ENCODE measurements at regions not wholly inside any gene's neighbourhood (a gene's known extent, or its start where the extent isn't known, plus 50 kb on each side); places are given as distances from the start of the nearest gene placed in this dataset.

GRCh38 chr7:148487912-148488311 lies 102.7 kb upstream of the C7orf33 start:
- BruUV-seq (replicated peaks), result no TSS peak
- intact Hi-C loops (cut with micrococcal nuclease), result no loop called here
- ChIA-PET CTCF (interaction anchor here (1.1 to 16.0 kb wide), 3 partner anchors 200 to 467 kb away, joined by 3 to 297 read pairs (median 16); no protein-coding TSS in a partner anchor), POLR2A (no interaction called here)
- Mint-ChIP-seq H3K27me3 (ENCODE audit: insufficient read depth, unreplicated experiment) (no peaks in the 10 kb centered on the region), H3K4me1 (ENCODE audit: insufficient read depth, unreplicated experiment) (peaks cover 8% of the 10 kb centered on the region), H3K9me3 (ENCODE audit: unreplicated experiment) (peaks cover 13% of the 10 kb centered on the region), H3K36me3 (ENCODE audit: insufficient read depth, unreplicated experiment) (peaks cover 9% of the 10 kb centered on the region), H3K27ac (ENCODE audit: low read depth, unreplicated experiment) (no peak overlapping the region), H3K4me3 (ENCODE audit: unreplicated experiment) (no peak overlapping the region)
- TF ChIP-seq CTCF (IDR thresholded peaks at IDR 0.05; ENCODE audit: unreplicated experiment), result no peak
- no peak for DNase-seq (ENCODE audit: unreplicated experiment)

GRCh38 chr7:148489678-148490077 lies 100.9 kb upstream of the C7orf33 start:
- DNase-seq (ENCODE audit: unreplicated experiment), result no peak
- peaks cover 13% of the 10 kb centered on the region for H3K9me3 Mint-ChIP-seq (ENCODE audit: unreplicated experiment)

GRCh38 chr7:148492157-148492860 lies 98.3 kb upstream of the C7orf33 start:
- peak overlapping the region; percentile 59 for H3K27ac Mint-ChIP-seq (ENCODE audit: low read depth, unreplicated experiment)
- H3K4me3 Mint-ChIP-seq (ENCODE audit: unreplicated experiment), result no peak overlapping the region
- intact Hi-C loops (cut with micrococcal nuclease), result no loop called here
- peaks cover 13% of the 10 kb centered on the region for H3K9me3 Mint-ChIP-seq (ENCODE audit: unreplicated experiment)
- no peaks in the 10 kb centered on the region for H3K27me3 Mint-ChIP-seq (ENCODE audit: insufficient read depth, unreplicated experiment)
- BruUV-seq (replicated peaks), result no TSS peak
- peaks cover 23% of the 10 kb centered on the region for H3K36me3 Mint-ChIP-seq (ENCODE audit: insufficient read depth, unreplicated experiment)
- H3K4me1 Mint-ChIP-seq (ENCODE audit: insufficient read depth, unreplicated experiment), result peaks cover 8% of the 10 kb centered on the region
- POLR2A ChIA-PET, result interaction anchor here (0.7 to 1.3 kb wide), 5 partner anchors 11 to 449 kb away, joined by 3 to 6 read pairs (median 3); no protein-coding TSS in a partner anchor
- CTCF ChIA-PET, result interaction anchor here (0.6 to 16.0 kb wide), 11 partner anchors 10 to 476 kb away, joined by 3 to 297 read pairs (median 3); no protein-coding TSS in a partner anchor
- peak; percentile 46 for DNase-seq (ENCODE audit: unreplicated experiment)
- no peak for TF ChIP-seq CTCF (IDR thresholded peaks at IDR 0.05; ENCODE audit: unreplicated experiment)

More at GRCh38 chr7:148489678-148490077, 100.9 kb upstream of the C7orf33 start:
- H3K4me1 Mint-ChIP-seq (ENCODE audit: insufficient read depth, unreplicated experiment), result peaks cover 8% of the 10 kb centered on the region
- CTCF ChIA-PET, result interaction anchor here (0.6 to 16.0 kb wide), 3 partner anchors 58 to 226 kb away, joined by 3 to 297 read pairs (median 6); no protein-coding TSS in a partner anchor
- BruUV-seq (replicated peaks), result no TSS peak
- intact Hi-C loops (cut with micrococcal nuclease), result no loop called here
- POLR2A ChIA-PET, result no interaction called here
- no peak overlapping the region for H3K27ac Mint-ChIP-seq (ENCODE audit: low read depth, unreplicated experiment)
- no peak overlapping the region for H3K4me3 Mint-ChIP-seq (ENCODE audit: unreplicated experiment)
- H3K27me3 Mint-ChIP-seq (ENCODE audit: insufficient read depth, unreplicated experiment), result no peaks in the 10 kb centered on the region
- H3K36me3 Mint-ChIP-seq (ENCODE audit: insufficient read depth, unreplicated experiment), result peaks cover 14% of the 10 kb centered on the region
- no peak for TF ChIP-seq CTCF (IDR thresholded peaks at IDR 0.05; ENCODE audit: unreplicated experiment)

- peaks cover 13% of the 10 kb centered on the region for H3K9me3 Mint-ChIP-seq (ENCODE audit: unreplicated experiment)
- TF ChIP-seq CTCF (IDR thresholded peaks at IDR 0.05; ENCODE audit: unreplicated experiment), result no peak
- H3K36me3 Mint-ChIP-seq (ENCODE audit: insufficient read depth, unreplicated experiment), result peaks cover 23% of the 10 kb centered on the region
- peaks cover 8% of the 10 kb centered on the region for H3K4me1 Mint-ChIP-seq (ENCODE audit: insufficient read depth, unreplicated experiment)
- no peak overlapping the region for H3K4me3 Mint-ChIP-seq (ENCODE audit: unreplicated experiment)
- H3K27ac Mint-ChIP-seq (ENCODE audit: low read depth, unreplicated experiment), result no peak overlapping the region
- H3K27me3 Mint-ChIP-seq (ENCODE audit: insufficient read depth, unreplicated experiment), result peaks cover 8% of the 10 kb centered on the region
- intact Hi-C loops (cut with micrococcal nuclease), result no loop called here
- no TSS peak for BruUV-seq (replicated peaks)
- POLR2A ChIA-PET, result no interaction called here
- CTCF ChIA-PET, result interaction anchor here (0.7 to 1.1 kb wide), 4 partner anchors 9 to 349 kb away, joined by 3 to 5 read pairs (median 4); no protein-coding TSS in a partner anchor
- no peak for DNase-seq (ENCODE audit: unreplicated experiment)
Measured at GRCh38 chr7:148495605-148496004, 95.0 kb upstream of the C7orf33 start.
